Peyer's patch (tissue), 4 donors: ENCODE measurements at regions not wholly inside any gene's neighbourhood (a gene's known extent, or its start where the extent isn't known, plus 50 kb on each side); places are given as distances from the start of the nearest gene placed in this dataset.

Source experiments
- DNase-seq, 3 donors: peaks; one replicate each; pipeline ENCODE4 v3.0.0-alpha.2; 2017 to 2019
- H3K27ac ChIP-seq, 4 donors: fragments of 200-600 bp; sonication (generic); one replicate each; pipeline ENCODE4 v1.5.1; 2016 to 2019
- H3K27me3 ChIP-seq, 2 donors: fragments of 200-600 bp; sonication (generic); one replicate each; pipeline ENCODE4 v1.5.1; 2019
- H3K36me3 ChIP-seq, 3 donors: fragments of 200-600 bp; sonication (generic); one replicate each; pipeline ENCODE4 v1.5.1; 2016 to 2019
- H3K4me1 ChIP-seq, 4 donors: fragments of 200-600 bp; sonication (generic); one replicate each; pipeline ENCODE4 v1.5.1; 2016 to 2019
- H3K4me3 ChIP-seq, 4 donors: fragments of 200-600 bp; sonication (generic); 1 replicate in 3 of 4; 2 replicates in 1 of 4; pipeline ENCODE4 v1.5.1; 2016 to 2019; ENCODE audit warnings: mild to moderate bottlenecking in 1 of 4
- H3K9me3 ChIP-seq, 4 donors: fragments of 200-600 bp; sonication (generic); one replicate each; pipeline ENCODE4 v1.5.1; 2016 to 2019; ENCODE audit warnings: mild to moderate bottlenecking in 1 of 4
- CTCF ChIP-seq, 6 experiments: fragments of 450-650 bp in 4 of 6; fragments of 200-600 bp in 2 of 6; sonication (generic) in 1 of 6; IDR thresholded peaks; one replicate each; pipeline ENCODE4 v1.5.1; 2017 to 2019; ENCODE audit warnings: antibody characterized with exemption in 6 of 6, mild to moderate bottlenecking in 3 of 6, moderate library complexity in 1 of 6
- POLR2A ChIP-seq, 2 donors: fragments of 450-650 bp; IDR thresholded peaks; one replicate each; pipeline ENCODE4 v1.5.1; 2017; ENCODE audit warnings: antibody characterized with exemption in 2 of 2, mild to moderate bottlenecking in 2 of 2, moderate library complexity in 2 of 2

DNA sequence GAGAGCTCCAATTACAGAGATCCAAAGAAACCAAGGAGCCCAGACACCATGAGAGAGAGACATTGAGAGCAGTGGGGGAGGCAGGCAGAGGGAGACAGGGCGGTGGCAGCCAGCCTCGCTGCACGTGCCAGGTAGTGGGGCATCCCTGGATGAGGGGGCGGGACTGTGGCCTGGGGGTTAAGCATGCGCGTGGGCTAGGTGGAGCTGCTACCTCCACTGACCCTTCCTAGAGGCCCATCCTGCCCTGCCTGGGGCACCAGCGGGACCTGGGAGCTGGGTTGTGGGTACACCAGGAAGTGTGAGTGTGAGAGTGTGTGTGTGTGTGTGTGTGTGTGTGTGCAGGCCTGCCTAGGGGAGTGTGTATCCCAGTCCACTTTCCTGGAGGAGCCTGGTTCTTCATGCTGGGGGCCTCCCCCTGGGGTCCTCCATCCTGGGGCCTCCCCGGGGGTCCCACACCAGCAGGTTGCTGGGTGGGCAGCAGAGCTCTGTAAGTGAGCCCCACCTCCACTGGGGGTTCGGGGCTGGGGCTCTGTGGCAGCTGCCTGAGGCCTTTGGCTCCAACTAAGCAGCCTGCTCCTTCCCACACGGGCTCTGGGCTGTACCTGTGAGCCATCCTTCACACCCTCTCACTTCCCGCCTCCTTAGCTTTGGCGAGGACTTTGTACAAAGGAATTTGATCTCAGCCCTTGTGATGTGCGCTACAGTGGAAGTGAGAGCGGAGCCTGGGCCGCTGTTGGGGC is 127.4 kb downstream of the IRF8 start:
- Histone ChIP-seq H3K36me3 (no peaks in the 10 kb centered on the region), H3K9me3 (peaks cover 0 to 5% (median 0%) of the 10 kb centered on the region in 4 donors), H3K4me3 (no peak overlapping the region), H3K4me1 (peaks cover 0 to 26% (median 1%) of the 10 kb centered on the region in 4 donors), H3K27ac (peak overlapping the region in 2 of 4 donors; percentile 47 to 68), H3K27me3 (no peaks in the 10 kb centered on the region)
- DNase-seq = peak in 2 of 3 donors; percentile 64 to 83
- TF ChIP-seq POLR2A (IDR thresholded peaks at IDR 0.05) = no peak
- TF ChIP-seq CTCF (IDR thresholded peaks at IDR 0.05) = no peak

GRCh38 chr16:86026916-86027315 is 128.0 kb downstream of the IRF8 start:
- H3K4me3 ChIP-seq = no peak overlapping the region
- TF ChIP-seq POLR2A (IDR thresholded peaks at IDR 0.05) = no peak
- H3K9me3 ChIP-seq = peaks cover 0 to 5% (median 0%) of the 10 kb centered on the region in 4 donors
- peak in 1 of 3 donors; percentile 32 for DNase-seq
- H3K27ac ChIP-seq = peak overlapping the region in 2 of 4 donors; percentile 47 to 68
- H3K27me3 ChIP-seq = no peaks in the 10 kb centered on the region
- no peaks in the 10 kb centered on the region for H3K36me3 ChIP-seq
- peaks cover 0 to 26% (median 1%) of the 10 kb centered on the region in 4 donors for H3K4me1 ChIP-seq

- Histone ChIP-seq H3K36me3 (no peaks in the 10 kb centered on the region), H3K4me3 (no peak overlapping the region), H3K4me1 (peaks cover 0 to 26% (median 1%) of the 10 kb centered on the region in 4 donors), H3K27me3 (no peaks in the 10 kb centered on the region), H3K9me3 (peaks cover 0 to 5% (median 0%) of the 10 kb centered on the region in 4 donors), H3K27ac (peak overlapping the region in 2 of 4 donors; percentile 47 to 68)
- peak in 2 of 3 donors; percentile 61 to 68 for DNase-seq
- TF ChIP-seq CTCF (IDR thresholded peaks at IDR 0.05) (no peak), POLR2A (IDR thresholded peaks at IDR 0.05) (no peak)
Observed at GRCh38 chr16:86027373-86028126, 128.6 kb downstream of the IRF8 start.

- peak in 2 of 3 donors; percentile 64 to 66 for DNase-seq
Observed at GRCh38 chr16:86029131-86029741, 130.3 kb downstream of the IRF8 start.

DNA sequence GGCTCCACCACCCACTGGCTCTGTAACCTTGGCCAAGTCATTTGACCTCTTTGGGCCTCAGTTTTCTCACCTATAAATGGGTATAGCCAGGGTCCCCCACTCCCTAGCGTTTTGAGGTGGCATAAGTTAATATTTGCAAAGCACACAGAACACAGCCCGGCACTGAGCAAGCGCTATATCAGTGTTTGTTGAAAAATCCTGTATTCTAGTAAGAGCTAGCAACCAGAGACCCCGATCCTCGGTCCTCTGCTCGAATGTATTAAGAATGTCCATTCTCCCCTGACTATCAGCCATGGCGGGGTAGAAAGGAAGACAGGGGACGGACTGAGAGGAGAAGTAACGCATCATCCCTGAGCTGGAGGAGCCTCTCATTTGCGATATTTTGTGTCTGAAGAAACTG is 131.2 kb downstream of the IRF8 start:
- no peaks in the 10 kb centered on the region for H3K27me3 ChIP-seq
- no peak overlapping the region for H3K27ac ChIP-seq
- no peak for TF ChIP-seq POLR2A (IDR thresholded peaks at IDR 0.05)
- no peak for TF ChIP-seq CTCF (IDR thresholded peaks at IDR 0.05)
- DNase-seq = peak in 1 of 3 donors; percentile 31
- peaks cover 0 to 26% (median 1%) of the 10 kb centered on the region in 4 donors for H3K4me1 ChIP-seq
- H3K36me3 ChIP-seq = no peaks in the 10 kb centered on the region
- H3K9me3 ChIP-seq = no peaks in the 10 kb centered on the region
- no peak overlapping the region for H3K4me3 ChIP-seq

More at GRCh38 chr16:86029131-86029741, 130.3 kb downstream of the IRF8 start:
- peaks cover 0 to 5% (median 0%) of the 10 kb centered on the region in 4 donors for H3K9me3 ChIP-seq
- H3K4me3 ChIP-seq = no peak overlapping the region
- peaks cover 0 to 26% (median 1%) of the 10 kb centered on the region in 4 donors for H3K4me1 ChIP-seq
- H3K27ac ChIP-seq = peak overlapping the region in 2 of 4 donors; percentile 42 to 54
- TF ChIP-seq CTCF (IDR thresholded peaks at IDR 0.05) (no peak), POLR2A (IDR thresholded peaks at IDR 0.05) (no peak)
- H3K27me3 ChIP-seq = no peaks in the 10 kb centered on the region
- no peaks in the 10 kb centered on the region for H3K36me3 ChIP-seq
